Mucosa of gallbladder (tissue), 1 donor: ENCODE measurements at regions not wholly inside any gene's neighbourhood (a gene's known extent, or its start where the extent isn't known, plus 50 kb on each side); places are given as distances from the start of the nearest gene placed in this dataset.
A peak's percentile ranks its signal among the peaks of the same experiment; 100 is the strongest.

Experiments used
- DNase-seq: peaks from one replicate; pipeline ENCODE4 v3.0.0-alpha.2; 2020; ENCODE audit warnings: low spot score
- donor health status: DM: no; HTN: no; CAD: no.

DNA sequence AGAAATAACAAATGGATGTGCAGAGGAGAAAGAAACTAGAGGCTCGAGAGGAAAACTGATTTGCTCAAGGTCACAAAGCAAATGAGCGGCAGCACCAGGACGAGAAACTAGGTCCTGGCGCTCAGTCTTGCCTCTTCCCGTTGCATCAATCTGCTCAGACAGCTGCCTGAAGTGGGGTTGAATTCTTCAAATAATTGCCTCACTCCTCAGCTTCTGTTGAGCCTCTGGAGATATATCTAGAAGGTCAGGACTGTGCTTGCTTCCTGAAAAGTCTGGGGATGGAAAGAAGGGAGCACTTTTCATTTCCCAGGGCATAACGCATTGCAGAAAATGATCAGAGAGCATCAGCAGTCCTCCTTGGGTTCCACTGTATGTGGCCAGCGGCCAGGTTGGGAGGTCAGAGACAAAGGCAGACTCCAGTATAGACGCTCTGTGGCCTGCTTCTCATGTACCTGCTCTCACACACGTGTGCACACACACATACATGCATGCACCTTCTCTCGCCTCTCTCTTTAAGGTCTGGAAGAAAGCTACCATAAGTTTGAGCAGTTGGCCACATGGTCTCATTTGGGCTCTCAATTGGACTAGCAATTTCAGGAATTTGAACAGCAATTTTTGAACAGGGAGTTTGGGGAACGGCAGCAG lies 83.7 kb upstream of the DUSP5 start:
- DNase-seq = no peak

DNA sequence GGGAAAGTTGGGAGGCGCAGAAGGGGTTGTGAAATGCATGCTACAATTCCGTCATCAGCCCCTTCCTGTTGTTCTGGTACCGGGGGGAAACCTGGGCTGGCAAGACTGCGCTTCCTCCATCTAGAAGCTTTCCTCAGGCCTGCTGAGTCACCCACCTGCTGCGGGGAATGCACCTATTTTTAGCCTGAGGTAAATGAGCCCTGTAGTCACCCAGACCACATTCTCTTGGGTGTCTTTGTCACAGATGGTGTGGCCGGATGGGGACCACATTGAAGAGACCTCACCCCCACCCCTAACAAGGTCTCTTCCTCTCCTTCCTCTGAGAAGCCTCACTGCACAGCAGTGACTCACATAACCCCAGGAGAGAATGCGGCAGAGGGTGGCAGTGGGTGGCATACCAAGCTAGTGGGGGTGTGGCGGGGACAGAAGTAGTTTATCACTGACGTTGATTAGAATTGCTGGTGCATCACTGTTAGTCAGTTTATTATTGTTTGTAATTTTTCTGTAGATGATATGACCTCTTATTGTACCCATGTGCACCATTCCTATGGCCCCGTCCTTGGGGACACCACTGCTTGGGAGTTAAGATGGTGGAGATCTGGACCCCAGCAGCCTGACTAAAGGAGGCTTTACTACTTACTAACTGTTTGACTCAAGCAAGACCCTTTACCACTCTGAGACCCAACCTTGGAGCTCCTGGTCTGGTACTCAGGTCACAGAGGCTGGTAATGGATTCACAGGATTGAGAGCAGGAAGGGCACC lies 83.0 kb upstream of the DUSP5 start:
- peak; percentile 56 for DNase-seq

DNA sequence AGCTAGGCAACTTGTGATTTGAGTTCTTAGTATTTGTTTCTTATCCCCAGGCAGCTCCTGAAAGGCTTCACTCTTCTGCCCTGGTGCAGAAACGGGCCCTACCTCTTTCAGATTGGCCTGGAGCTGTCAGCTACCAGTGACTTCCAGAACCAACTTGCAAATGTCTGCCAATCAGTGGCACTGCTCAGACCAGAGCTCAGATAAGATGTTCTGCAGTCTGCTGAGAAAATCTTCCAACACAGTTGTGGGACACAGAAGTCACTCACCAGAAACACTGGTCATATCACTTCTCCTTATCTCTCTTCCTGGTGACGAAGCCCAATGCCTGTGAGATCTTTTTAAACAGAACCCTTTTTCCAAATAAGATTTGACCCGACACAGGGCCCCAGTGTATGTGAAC lies 81.9 kb upstream of the DUSP5 start:
- DNase-seq = no peak

DNA sequence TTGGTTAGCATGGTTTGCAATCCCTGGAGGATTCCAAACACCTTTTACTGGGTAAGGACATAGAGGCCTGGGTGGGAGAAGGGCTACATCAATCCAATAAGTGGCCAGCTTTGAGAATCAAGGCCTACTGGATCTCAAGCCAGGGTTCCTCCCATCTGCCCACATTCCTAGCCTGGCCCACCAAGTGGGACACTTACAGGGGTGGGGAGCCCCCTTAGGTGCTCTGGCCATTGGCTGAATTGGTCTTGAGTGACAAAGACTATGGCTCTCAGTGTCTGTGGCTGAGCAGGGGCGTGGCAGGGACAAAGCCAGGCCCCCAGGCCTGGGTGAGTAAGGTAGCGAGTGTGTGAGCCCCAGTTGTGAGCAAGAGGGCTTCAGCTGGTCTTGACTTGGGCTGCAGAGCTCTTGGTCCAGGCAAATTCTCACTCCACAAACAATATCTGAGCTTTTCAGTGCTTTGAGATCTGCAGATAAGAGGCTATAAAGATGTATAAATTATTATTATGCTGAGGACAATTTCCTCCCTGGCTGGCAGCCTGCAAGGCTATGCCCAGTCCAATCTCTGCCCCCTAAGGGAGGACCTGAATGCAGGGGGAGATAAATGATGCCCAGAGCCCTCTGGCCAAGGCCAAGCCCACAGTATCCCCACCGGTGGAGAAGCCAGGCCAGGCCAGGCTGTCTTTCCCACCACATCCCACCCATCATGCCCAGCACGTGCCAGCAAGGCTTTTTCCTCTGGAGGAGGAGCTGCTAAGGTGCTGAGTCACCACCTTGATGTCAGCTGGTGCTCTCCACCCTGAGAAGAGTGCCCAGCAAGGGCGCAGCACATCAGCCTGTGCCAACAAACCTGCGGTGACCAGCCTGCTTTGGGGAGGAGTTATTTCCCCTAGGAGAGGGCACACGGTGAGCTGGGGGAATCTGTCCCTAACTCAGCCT lies 80.7 kb upstream of the DUSP5 start:
- DNase-seq = peak; percentile 61

DNA sequence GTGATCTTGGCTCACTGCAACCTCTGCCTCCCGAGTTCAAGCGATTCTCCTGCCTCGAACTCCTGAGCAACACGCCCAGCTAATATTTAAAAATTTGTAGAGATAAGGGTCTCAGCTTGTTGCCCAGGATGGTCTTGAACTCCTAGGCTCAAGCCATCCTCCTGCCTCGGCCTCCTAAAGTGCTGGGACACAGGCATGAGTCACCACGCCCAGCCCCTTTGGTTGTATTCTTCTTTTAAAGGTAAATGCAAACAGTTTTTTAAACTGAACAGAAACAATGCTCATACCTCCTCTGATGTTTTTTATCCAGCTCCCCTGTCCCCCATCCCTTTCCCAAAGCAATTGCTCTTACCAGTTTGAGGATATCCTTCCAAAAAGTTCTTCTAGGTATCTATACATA lies 79.5 kb upstream of the DUSP5 start:
- DNase-seq = no peak

DNA sequence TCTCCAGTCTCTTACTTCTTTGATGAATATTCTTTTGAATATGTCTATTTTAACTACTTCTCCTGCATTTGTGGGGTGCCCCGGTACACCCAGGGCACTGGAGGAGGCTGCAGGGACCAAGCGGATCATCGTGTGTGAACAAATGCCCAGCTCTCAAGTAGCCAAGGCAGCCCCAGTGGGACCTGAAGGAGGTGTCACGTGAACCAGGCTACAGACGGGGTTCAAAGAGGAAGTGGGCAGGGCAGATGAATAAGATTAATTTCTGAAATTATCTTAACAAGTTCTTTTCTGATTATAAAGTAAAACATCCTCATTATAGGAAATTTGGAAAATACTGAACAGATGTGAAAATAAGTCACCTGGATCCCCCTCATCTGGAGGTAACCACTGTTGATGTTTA lies 78.4 kb upstream of the DUSP5 start:
- no peak for DNase-seq

DNA sequence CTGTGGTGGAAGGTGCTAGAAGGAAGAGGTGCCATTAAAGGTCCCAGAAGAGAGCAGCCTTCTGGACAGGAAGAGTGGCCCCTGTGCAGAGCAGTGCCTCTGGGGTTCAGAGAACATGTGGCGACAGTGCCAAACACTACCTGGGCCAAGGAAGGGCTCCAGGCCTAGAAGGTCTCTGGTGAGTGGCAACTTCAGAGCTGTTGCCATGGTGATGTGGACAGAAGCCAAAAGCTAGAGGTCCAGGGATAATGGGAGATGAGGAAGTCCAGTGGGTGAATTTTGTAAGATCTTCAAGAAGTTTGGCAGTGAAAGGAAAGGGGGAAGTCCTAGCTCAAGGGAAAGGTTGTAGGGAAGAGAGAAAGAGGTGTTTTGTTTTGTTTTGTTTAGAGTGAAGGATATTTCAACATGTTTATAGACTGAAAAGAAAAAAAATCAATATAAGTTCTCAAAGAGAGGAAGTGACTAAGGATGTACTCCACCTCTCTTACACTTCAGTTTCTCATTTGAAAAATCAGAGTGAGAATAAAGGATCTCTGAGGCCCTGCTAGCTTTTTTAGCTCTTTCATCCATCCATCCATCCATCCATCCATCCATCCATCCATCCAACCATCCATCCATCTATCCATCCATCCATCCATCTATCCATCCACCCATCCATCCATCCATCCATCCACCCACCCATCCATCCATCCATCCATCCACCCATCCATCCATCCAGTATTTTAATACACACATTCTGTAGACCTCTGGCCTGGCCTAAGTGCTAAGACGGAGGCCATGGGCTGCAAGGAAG lies 77.1 kb upstream of the DUSP5 start:
- peak; percentile 83 for DNase-seq

DNA sequence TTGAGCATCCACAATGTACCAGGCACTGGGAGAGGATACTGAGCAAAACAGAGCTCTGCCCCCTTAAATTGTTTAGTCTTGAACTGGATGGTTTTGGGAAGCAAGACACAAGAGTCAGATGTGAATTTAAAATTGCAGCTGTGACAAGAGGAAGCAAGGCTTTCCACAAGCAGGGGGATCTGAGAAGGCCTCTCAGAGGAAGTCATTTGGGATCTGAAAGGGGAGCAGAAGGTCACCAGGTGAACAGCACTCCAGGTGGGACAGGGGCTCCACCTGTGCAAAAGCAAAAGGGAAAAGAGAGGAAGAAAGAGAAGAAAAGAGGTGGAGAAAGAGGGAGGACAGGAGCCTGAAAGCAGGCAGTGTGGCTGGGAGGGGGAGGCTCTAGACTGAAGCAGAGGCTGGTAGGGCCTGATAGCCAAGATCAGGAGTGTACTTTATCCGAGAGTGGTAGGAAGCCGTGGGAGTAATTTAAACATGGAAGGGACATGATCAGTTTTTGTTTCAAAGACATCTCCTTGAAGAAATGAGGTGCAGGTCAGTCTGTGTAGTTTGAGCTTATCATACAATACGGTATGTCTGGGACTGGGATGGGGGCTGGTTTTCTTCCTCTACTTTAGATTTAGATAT lies 76.1 kb upstream of the DUSP5 start:
- DNase-seq = no peak

DNA sequence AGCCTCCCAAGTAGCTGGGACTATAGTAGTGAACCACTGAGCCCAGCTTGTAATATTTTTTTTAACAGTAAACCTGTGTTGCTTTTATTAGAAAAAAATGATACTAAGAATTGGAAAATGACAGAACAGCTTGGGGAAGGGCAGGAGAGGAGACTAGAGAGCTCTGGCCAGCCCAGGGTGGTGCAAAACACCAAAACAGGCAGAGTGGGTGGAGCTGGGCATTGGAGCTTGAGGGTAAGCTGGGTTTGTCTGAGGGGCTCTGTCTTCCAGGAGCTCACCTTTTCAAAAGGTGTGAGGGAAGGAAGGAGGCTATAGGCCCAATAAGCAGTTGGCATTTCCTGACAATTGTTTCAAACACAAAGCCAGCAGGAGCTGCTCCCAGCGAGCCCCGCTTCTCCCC lies 75.2 kb upstream of the DUSP5 start:
- no peak for DNase-seq

DNA sequence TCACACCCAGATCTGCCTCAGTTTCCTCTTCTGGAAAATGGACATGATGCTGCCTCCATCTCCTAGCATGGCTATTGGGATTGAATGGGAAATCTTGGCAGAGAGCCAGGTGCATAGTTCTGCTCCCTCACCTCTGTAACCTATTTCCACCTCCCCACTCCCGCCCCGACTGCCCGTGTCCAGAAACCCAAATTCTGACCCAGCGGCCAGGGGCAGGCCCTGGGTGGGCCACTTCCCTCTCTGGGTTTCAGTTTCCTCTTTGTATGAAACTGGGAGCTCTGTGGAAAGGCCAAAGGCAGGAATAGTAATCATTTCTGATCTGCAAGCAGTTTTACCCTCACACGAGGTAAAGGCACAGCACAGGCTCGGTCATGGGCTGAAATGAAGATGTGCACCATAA lies 74.1 kb upstream of the DUSP5 start:
- DNase-seq = no peak

DNA sequence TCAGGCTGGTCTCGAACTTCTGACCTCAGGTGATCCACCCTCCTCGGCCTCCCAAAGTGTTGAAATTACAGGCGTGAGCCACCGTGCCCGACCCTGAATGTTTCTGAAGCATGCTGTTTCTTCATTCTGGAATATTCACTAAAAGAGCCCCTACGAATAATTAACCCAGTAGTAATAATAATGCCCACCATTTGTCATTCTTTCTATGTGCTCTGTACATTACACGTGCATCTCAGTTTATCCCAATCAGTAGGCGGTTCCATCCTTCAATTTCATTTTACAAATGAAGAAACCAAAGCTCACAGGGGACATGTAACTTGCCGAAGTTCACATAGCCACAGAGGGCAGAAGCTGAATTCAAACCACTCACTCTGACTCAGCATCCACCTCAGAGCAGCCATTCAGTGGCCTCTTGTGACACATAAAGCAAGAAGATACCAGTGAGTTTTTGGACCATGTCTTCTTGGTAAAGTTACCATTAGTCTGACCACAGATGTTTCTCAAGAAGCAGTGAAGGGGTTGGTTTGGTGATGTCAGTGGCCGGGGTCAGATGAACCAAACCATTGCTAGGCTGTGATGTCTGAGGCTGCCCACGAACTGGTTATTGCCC lies 71.9 kb upstream of the DUSP5 start:
- DNase-seq = no peak

DNA sequence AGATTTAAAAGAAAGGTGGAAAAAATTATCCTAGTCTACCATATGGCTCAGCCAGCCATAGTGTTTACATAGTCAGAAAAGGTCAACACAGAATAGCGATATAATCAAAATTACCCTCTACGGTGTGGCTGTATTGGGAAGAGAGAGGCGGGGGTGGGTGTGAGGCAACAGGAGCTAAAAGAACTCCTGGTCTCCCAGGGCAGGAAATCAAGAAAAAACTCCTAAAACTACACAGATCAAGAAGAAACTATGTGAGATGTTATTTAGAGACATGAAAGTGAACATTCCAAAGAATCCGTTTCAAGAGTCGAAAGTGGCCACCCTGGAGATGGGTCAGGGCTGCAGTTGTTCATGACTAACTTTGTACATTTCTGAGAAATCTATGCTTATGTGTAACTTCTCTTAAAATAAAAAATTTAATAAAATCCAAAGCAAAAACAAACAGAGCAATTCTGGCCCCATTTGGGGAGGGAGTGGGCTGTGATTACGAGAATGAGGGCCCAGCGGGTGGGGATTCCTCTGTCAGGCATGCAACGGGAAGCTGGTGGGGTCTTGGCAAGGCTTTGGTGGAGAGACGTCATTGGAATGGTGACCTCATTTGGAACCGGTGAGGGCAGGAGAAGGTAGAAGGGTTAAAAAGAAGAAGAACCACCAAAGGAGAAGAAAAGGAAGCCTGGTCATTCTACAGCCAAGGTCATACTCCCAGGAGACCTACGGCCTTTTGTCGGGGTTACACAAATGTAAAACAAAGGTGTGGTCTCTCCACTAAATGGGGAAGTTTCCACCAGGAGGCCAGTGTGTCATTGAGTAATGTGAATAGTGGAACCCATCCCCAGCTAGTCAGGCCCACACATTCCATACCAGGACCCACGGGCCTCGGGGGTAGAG lies 71.2 kb upstream of the DUSP5 start:
- no peak for DNase-seq

DNA sequence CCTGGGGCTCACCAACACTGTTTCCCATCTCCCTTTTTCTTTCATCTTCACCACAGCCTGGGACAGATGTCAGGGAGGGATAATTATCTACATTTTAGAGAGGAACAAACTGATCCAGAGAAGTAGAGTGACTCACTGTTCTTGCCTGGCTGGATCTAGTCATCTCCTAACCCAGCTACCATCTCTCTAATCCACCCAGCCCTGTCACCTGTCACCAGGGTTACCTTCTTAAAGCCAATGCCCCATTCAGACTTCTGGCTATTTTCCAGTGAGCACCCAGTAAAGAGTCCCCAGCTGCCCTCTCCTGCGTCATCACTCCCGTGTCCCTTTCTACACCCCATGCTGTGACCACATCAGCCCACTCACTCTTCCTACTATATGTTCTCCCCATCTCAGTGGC lies 68.4 kb upstream of the DUSP5 start:
- DNase-seq = no peak

DNA sequence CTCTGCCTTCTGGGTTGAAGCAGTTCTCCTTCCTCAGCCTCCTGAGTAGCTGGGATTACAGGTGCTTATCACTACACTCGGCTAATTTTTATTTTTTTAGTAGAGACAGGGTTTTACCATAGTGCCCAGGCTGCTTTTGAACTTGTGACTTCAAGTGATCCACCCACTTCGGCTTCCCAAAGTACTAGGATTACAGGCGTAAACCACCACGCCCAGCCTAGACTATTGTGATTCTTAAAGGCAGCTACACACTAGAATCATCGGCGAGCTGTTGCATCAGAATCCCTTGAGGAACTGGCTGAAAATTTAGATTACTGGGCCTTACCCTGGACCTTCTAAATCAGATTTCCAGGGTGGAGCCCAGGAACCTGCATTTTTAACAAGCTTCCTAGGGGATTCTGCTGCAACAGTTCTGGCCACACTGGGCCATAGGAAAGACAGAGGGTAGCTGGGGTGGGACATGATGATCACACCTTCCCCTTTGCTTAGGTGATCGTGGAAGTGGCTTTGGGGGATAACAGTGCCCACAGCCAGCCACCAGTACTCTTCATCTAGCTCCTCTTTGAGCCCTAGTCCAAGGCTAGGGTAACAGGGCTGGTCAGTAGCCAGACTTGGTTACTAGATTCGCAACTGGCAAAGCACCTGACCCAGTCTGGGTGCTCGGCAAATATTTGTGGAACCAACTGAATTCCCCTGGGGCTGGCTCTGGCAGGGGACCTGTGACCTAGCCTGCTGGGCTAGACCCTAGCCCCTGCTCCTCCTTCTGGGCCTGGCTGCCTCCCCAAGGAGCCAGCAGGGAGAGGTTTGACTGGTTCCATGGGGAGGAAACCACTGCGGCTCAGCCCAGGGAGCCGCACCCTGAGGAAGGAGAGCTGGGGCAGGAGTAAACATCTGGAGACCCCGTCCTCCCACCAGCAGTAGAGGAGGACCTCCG lies 67.1 kb upstream of the DUSP5 start:
- DNase-seq = no peak

DNA sequence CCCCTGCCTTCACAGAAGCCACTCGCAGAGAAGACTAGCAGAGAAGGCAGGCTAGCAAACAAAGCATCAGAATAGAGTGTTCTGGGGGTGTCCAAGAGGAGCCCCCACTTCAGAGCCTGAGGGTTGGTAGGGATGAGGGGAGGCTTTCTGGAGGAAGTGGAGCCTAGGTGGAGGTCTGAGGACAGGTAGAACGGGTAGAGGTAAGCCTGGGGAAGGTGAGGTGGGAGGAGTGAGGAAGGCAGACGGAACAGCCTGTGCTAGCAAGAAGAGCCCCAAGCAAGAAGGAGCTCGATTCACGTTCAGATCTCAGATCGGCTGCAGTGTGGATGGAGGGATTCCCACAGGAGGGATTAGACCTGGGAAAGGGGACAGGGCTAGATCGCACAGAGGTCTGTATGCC lies 66.0 kb upstream of the DUSP5 start:
- DNase-seq = no peak

DNA sequence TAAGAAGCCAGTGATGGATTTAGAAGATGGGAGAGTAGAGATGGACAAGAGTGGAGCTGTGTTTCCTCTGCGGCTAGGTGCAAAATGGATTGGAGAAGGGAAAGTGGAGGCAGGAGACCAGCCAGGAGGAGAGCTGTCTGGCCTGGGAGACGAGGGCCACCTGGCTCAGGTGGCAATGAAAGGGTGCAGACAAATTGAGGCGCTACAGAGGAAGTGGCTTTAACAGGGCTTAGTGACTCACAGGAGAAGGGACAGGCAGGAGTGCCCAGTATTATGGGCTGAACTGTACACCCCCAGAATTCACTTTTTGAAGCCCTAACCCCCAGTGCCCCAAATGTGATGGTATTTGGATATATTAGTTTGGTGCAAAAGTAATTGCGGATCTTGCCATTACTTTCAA lies 65.6 kb upstream of the DUSP5 start:
- DNase-seq = no peak

DNA sequence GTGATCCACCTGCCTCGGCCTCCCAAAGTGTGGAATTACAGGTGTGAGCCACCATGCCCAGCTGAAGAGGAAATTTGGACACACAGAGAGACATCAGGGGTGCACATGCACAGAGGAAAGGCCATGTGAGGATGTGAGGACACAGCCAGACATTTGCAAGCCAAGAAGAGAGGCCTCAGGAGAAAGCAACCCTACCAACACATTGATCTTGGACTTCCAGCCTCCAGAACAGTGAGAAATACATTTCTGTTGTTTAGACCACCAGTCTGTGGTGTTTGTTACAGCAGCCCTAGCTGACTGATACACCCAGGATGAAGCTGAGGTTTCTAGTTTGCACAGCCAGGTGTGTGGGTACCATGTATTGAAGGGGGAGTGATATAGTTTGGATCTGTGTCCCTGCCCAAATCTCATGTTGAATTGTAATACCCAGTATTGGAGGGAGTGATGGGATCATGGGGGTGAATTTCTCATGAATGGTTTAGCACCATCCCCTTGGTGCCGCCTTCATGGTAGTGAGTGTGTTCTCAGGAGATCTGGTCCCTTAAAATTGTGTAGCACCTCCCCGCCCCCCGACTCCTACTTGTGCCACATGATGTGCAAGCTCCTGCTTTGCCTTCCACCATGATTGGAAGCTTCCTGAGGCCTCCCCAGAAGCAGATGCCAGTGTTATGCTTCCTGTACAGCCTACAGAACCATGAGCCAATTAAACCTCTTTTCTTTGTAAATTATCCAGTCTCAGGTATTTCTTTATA lies 64.7 kb upstream of the DUSP5 start:
- DNase-seq = no peak

DNA sequence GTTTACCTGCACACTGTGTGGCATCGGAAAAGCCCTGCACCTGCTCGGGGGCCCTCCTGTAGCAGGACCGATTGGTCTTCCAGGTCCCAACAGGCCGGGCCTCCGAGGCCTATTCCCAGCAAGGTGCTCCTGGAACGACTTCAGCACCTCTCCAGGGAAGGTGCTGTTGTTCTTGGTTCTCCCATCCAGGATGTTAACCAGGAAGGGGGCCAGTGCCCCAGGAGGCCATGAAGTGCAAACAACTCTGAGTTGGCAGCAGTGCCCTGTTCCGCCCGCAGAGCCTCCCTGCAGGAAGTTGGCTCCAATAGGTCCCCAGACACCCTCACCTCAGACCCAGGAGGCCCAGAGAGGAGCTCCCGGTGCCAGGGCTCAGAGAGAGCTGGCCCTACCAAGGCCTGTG lies 64.0 kb upstream of the DUSP5 start:
- DNase-seq = no peak
